H1 (cell line): ENCODE measurements at regions not wholly inside any gene's neighbourhood (a gene's known extent, or its start where the extent isn't known, plus 50 kb on each side); places are given as distances from the start of the nearest gene placed in this dataset.
A peak's percentile ranks its signal among the peaks of the same experiment; 100 is the strongest.

ENCODE experiments used
- CTCF ChIA-PET: fragments of 300-600 bp; sonication (Branson Sonifier 250); formaldehyde crosslinking; loops from one replicate; lab custom pipeline; 2021; ENCODE audit not compliant: partially characterized antibody; lab: Charles Lee
- POLR2A ChIA-PET: fragments of 300-600 bp; sonication (Branson Sonifier 250); formaldehyde crosslinking; loops from one replicate; lab custom pipeline; 2021; ENCODE audit warnings: inconsistent platforms; ENCODE audit not compliant: partially characterized antibody; lab: Charles Lee
- DNase-seq, 2 experiments: peaks; one replicate each; pipeline versions ENCODE4 v3.0.0 to v3.0.0-alpha.2; 2010 to 2022; ENCODE audit warnings: low spot score in 2 of 2, low read depth in 1 of 2, mixed read lengths in 1 of 2
- FAIRE-seq: peaks from 2 replicates; lab custom pipeline; 2011; peaks lifted over from hg19 to GRCh38; lab: Jason Lieb, UNC
- H2AFZ ChIP-seq: 2 replicates; pipeline ENCODE4 v1.8.1; 2012; ENCODE audit warnings: low read length, inconsistent platforms
- H2AK5ac ChIP-seq: 2 replicates; pipeline ENCODE4 v1.6.1; 2013; ENCODE audit warnings: low read depth, low read length
- H2BK120ac ChIP-seq: replicated peaks from 2 replicates; pipeline ENCODE3; 2013; ENCODE audit warnings: low read depth, low read length, inconsistent platforms
- H2BK12ac ChIP-seq: 2 replicates; pipeline ENCODE4 v1.6.1; 2013; ENCODE audit warnings: low read depth, low read length
- H2BK15ac ChIP-seq: 2 replicates; pipeline ENCODE4 v1.6.1; 2013; ENCODE audit warnings: low read length
- H2BK20ac ChIP-seq: 2 replicates; pipeline ENCODE4 v1.6.1; 2013; ENCODE audit warnings: low read length
- H2BK5ac ChIP-seq: 2 replicates; pipeline ENCODE4 v1.6.1; 2013; ENCODE audit warnings: low read depth, low read length
- H3K14ac ChIP-seq: 2 replicates; pipeline ENCODE4 v1.6.1; 2013; ENCODE audit warnings: inconsistent platforms; ENCODE audit not compliant: insufficient read length
- H3K18ac ChIP-seq: 2 replicates; pipeline ENCODE4 v1.6.1; 2013; ENCODE audit warnings: low read length; ENCODE audit errors: extremely low read depth
- H3K23ac ChIP-seq: 2 replicates; pipeline ENCODE4 v1.6.1; 2013; ENCODE audit warnings: inconsistent platforms; ENCODE audit not compliant: insufficient read length
- H3K23me2 ChIP-seq: 2 replicates; pipeline ENCODE4 v1.6.1; 2013; ENCODE audit warnings: low read depth, low read length
- H3K27ac ChIP-seq: 2 replicates; pipeline ENCODE4 v1.6.1; 2011; ENCODE audit warnings: low read depth, low read length, inconsistent platforms
- H3K27me3 ChIP-seq, 4 experiments: replicated peaks in 1 of 4; 1 replicate in 1 of 4; 2 replicates in 3 of 4; pipeline versions ENCODE4 v1.6.1 to v1.8.1; 2011 to 2013; ENCODE audit warnings: low read length in 3 of 4, mild to moderate bottlenecking in 3 of 4, inconsistent platforms in 2 of 4, mixed read lengths in 2 of 4, moderate library complexity in 1 of 4; ENCODE audit not compliant: control insufficient read depth in 3 of 4, insufficient read depth in 3 of 4; ENCODE audit errors: extremely low read depth in 1 of 4
- H3K36me3 ChIP-seq, 4 experiments: 2 replicates each; pipeline versions ENCODE4 v1.6.1 to v1.8.1; 2011 to 2013; ENCODE audit warnings: mild to moderate bottlenecking in 4 of 4, low read length in 3 of 4, moderate library complexity in 2 of 4, control low read depth in 1 of 4, inconsistent platforms in 1 of 4; ENCODE audit not compliant: insufficient read depth in 4 of 4, control insufficient read depth in 2 of 4
- H3K4ac ChIP-seq: replicated peaks from 2 replicates; pipeline ENCODE3; 2013; ENCODE audit warnings: low read length, low read depth, mixed read lengths, inconsistent platforms; ENCODE audit not compliant: insufficient read length
- H3K4me1 ChIP-seq, 4 experiments: replicated peaks in 1 of 4; 1 replicate in 1 of 4; 2 replicates in 3 of 4; pipeline versions ENCODE4 v1.6.1 to v1.8.1; 2011 to 2013; ENCODE audit warnings: low read length in 3 of 4, inconsistent platforms in 2 of 4, mixed read lengths in 1 of 4; ENCODE audit not compliant: insufficient read depth in 4 of 4, control insufficient read depth in 3 of 4
- H3K4me2 ChIP-seq, 2 experiments: 2 replicates each; pipeline versions ENCODE4 v1.6.1 to v1.8.1; 2011 to 2013; ENCODE audit warnings: low read depth in 2 of 2, low read length in 2 of 2, control low read depth in 1 of 2, inconsistent platforms in 1 of 2, mild to moderate bottlenecking in 1 of 2; ENCODE audit not compliant: insufficient read depth in 1 of 2
- H3K4me3 ChIP-seq, 4 experiments: fragments of 200-600, 300-600 bp in 1 of 4; sonication (generic), shearing (Covaris generic), sonication (Bioruptor Twin) in 1 of 4; 2 replicates each; pipeline versions ENCODE4 v1.5.1 to v1.8.1; 2011 to 2016; ENCODE audit warnings: low read length in 4 of 4, low read depth in 3 of 4, control low read depth in 2 of 4, inconsistent platforms in 2 of 4, mild to moderate bottlenecking in 2 of 4, mixed read lengths in 1 of 4, moderate library complexity in 1 of 4; ENCODE audit not compliant: insufficient read depth in 2 of 4; ENCODE audit errors: extremely low read depth in 1 of 4
- H3K56ac ChIP-seq: replicated peaks from 2 replicates; pipeline ENCODE3; 2013; ENCODE audit warnings: low read depth, mild to moderate bottlenecking, mixed read lengths, low read length, inconsistent platforms; ENCODE audit not compliant: insufficient read length
- H3K79me1 ChIP-seq: 2 replicates; pipeline ENCODE4 v1.6.1; 2013; ENCODE audit warnings: low read depth, low read length, control low read depth
- H3K79me2 ChIP-seq, 2 experiments: 2 replicates each; pipeline versions ENCODE4 v1.6.1 to v1.8.1; 2012 to 2013; ENCODE audit warnings: low read length in 2 of 2, mild to moderate bottlenecking in 2 of 2, inconsistent platforms in 1 of 2; ENCODE audit not compliant: insufficient read depth in 2 of 2, control insufficient read depth in 1 of 2
- H3K9ac ChIP-seq, 4 experiments: replicated peaks in 1 of 4; 1 replicate in 1 of 4; 2 replicates in 3 of 4; pipeline versions ENCODE4 v1.6.1 to v1.8.1; 2011 to 2013; ENCODE audit warnings: low read depth in 3 of 4, low read length in 3 of 4, control low read depth in 2 of 4, mild to moderate bottlenecking in 2 of 4, moderate library complexity in 2 of 4, inconsistent platforms in 1 of 4; ENCODE audit errors: extremely low read depth in 1 of 4
- H3K9me3 ChIP-seq, 2 experiments: 2 replicates each; pipeline versions ENCODE4 v1.6.1 to v1.8.1; 2012 to 2013; ENCODE audit warnings: mild to moderate bottlenecking in 2 of 2, moderate library complexity in 2 of 2, control low read depth in 1 of 2, inconsistent platforms in 1 of 2, low read depth in 1 of 2, low read length in 1 of 2, mixed read lengths in 1 of 2; ENCODE audit not compliant: insufficient read depth in 2 of 2
- H4K20me1 ChIP-seq, 2 experiments: replicated peaks in 1 of 2; 2 replicates each; pipeline versions ENCODE3 to v1.8.1; 2011 to 2013; ENCODE audit warnings: inconsistent platforms in 2 of 2, low read length in 2 of 2, mild to moderate bottlenecking in 1 of 2; ENCODE audit not compliant: insufficient read depth in 2 of 2, control insufficient read depth in 1 of 2
- H4K5ac ChIP-seq: 2 replicates; pipeline ENCODE4 v1.6.1; 2013; ENCODE audit warnings: low read length, low read depth, mixed read lengths, inconsistent platforms; ENCODE audit not compliant: insufficient read length
- H4K8ac ChIP-seq: 2 replicates; pipeline ENCODE4 v1.8.0; 2013; ENCODE audit warnings: mild to moderate bottlenecking, moderate library complexity, low read length, inconsistent platforms; ENCODE audit not compliant: insufficient read depth; ENCODE audit errors: extremely low read depth
- H4K91ac ChIP-seq: replicated peaks from 2 replicates; pipeline ENCODE3; 2013; ENCODE audit warnings: low read length, mixed read lengths, inconsistent platforms; ENCODE audit not compliant: insufficient read length
- POU5F1 ChIP-seq: IDR thresholded peaks from 2 replicates; pipeline ENCODE4 v1.6.1; 2011; ENCODE audit warnings: low read depth, mild to moderate bottlenecking, low read length, moderate library complexity
- RAD21 ChIP-seq, 2 experiments: IDR thresholded peaks in 1 of 2; conservative IDR thresholded peaks in 1 of 2; 2 replicates each; pipeline ENCODE4 v1.6.1; 2011; ENCODE audit warnings: low read depth in 2 of 2, low read length in 2 of 2, improper control_type of control experiment in 1 of 2, inconsistent platforms in 1 of 2, mild to moderate bottlenecking in 1 of 2, moderate library complexity in 1 of 2
- WGBS, 2 experiments: shearing (Covaris generic) in 1 of 2; methylation state at CpG; one replicate each; pipeline versions ENCODE4 v1.1.6 to v1.1.7; 2013 to 2015; ENCODE audit warnings: low lambda C conversion rate in 2 of 2, mixed read lengths in 2 of 2, inconsistent platforms in 1 of 2, low coverage in 1 of 2, missing lambda C conversion rate in 1 of 2; ENCODE audit not compliant: insufficient replicate concordance in 2 of 2, insufficient coverage in 1 of 2, insufficient read length in 1 of 2; ENCODE audit errors: extremely low coverage in 1 of 2, missing lambda C conversion rate in 1 of 2; 5-methylcytosine and 5-hydroxymethylcytosine counted together

DNA sequence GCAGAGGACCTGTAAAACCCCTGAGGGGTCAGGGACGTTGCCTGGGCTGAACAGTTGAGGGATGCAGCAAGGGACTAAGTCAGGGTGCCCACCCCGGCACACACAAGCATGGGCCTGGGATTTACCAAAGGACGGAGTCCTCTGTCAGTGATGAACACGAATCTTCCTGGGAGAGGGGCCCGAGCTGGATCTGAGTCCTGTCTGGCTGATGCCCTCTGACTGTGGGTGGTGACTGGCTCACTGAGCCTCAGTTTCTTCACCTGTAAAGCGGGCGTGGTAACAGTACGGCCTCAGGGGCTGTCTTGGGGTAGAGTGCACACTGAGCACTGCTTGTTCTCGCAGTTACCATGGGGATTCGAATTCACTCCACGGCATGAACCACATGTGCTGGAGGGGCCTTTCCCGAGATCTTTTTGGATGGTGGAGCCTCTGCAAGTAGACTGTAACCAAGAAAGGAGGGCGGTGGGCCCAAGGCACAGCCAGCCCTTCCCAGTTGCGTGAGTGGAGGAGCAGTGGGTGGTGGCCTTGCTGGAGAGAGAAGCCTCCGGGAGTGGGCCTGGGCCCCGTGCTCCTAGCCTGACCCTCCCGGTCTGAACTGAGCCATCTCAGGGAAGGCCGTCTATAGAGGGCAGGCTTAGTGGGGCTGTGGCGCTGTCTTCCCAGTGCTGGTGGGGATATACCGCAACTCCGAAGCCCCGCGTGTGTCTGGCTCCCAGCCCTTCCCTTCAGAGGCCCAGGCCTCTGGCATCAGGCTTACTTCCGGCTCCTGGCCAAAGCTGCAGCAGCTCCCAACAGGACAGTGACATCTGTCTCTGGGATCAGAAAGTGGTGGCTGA is 130.8 kb upstream of the HS6ST1 start:
- H3K56ac ChIP-seq, result no peak overlapping the region
- H3K4me1 ChIP-seq, result no peaks in the 10 kb centered on the region; a peak in 1 of 7 replicates
- WGBS, 2 experiments, result 83% methylated on average over 22 of the region's 24 CpGs; no CpG with 5 or more reads in 1 of the 2 experiments
- TF ChIP-seq POU5F1 (no peak), RAD21 (IDR thresholded peaks at IDR 0.05 in 1 of 2, conservative IDR thresholded peaks at IDR 0.05 in 1 of 2; ENCODE audit: low read depth in 2 of 2, low read length in 2 of 2) (peak in 1 of 2 experiments; percentile 20; a peak in 1 of 4 replicates)
- H2AK5ac ChIP-seq, result no peak overlapping the region
- H3K27ac ChIP-seq, result no peak overlapping the region
- DNase-seq, result peak in 1 of 2 experiments; percentile 47
- no peak overlapping the region for H4K8ac ChIP-seq
- H2BK12ac ChIP-seq, result no peak overlapping the region
- ChIA-PET POLR2A (no interaction called here), CTCF (interaction anchor here (1.0 to 2.1 kb wide), 5 partner anchors 8 to 128 kb away, joined by 3 to 9 read pairs (median 3); no protein-coding TSS in a partner anchor)
- no peaks in the 10 kb centered on the region for H3K36me3 ChIP-seq
- no peak overlapping the region for H2BK5ac ChIP-seq
- no peaks in the 10 kb centered on the region for H3K79me2 ChIP-seq
- H3K23ac ChIP-seq, result no peak overlapping the region
- H2BK15ac ChIP-seq, result no peak overlapping the region
- H4K5ac ChIP-seq, result no peak overlapping the region
- FAIRE-seq, result no peak
- H3K23me2 ChIP-seq, result peaks cover 4% of the 10 kb centered on the region; the same call in 1 of the 2 replicates
- H3K79me1 ChIP-seq, result no peaks in the 10 kb centered on the region
- no peaks in the 10 kb centered on the region for H3K9me3 ChIP-seq
- H4K91ac ChIP-seq, result no peak overlapping the region
- no peak overlapping the region for H3K4me3 ChIP-seq
- no peak overlapping the region; the same call in 1 of the 2 replicates for H3K18ac ChIP-seq
- H3K9ac ChIP-seq, result no peak overlapping the region
- H3K27me3 ChIP-seq, result no peaks in the 10 kb centered on the region; a peak in 1 of 7 replicates
- no peak overlapping the region for H2BK120ac ChIP-seq
- H4K20me1 ChIP-seq, result no peaks in the 10 kb centered on the region
- H2BK20ac ChIP-seq, result no peak overlapping the region
- no peak overlapping the region for H2AFZ ChIP-seq
- no peak overlapping the region for H3K4ac ChIP-seq
- no peak overlapping the region for H3K14ac ChIP-seq
- H3K4me2 ChIP-seq, result no peak overlapping the region
